LHCN-M2 (cell line): ENCODE measurements at regions not wholly inside any gene's neighbourhood (a gene's known extent, or its start where the extent isn't known, plus 50 kb on each side); places are given as distances from the start of the nearest gene placed in this dataset.
A peak's percentile ranks its signal among the peaks of the same experiment; 100 is the strongest.
"Not testable (repeated sequence)": the region's sequence is repeated elsewhere in the genome, so short reads cannot be mapped to it uniquely, and the experiment has no call there.

Experiments used
- DNase-seq: peaks from one replicate; pipeline ENCODE4 v3.0.0-alpha.2; 2012; ENCODE audit warnings: low read depth

GRCh38 chr14:84236290-84236689, 1293.7 kb upstream of the FLRT2 start:
- no peak for DNase-seq

- DNase-seq: no peak
These were observed 1292.1 kb upstream of the FLRT2 start for GRCh38 chr14:84237881-84238280.

- DNase-seq: no peak
These were observed 1282.3 kb upstream of the FLRT2 start for GRCh38 chr14:84247693-84248092.

- no peak for DNase-seq
These were observed 1279.1 kb upstream of the FLRT2 start for GRCh38 chr14:84250893-84251292.

GRCh38 chr14:84251411-84252115, 1278.4 kb upstream of the FLRT2 start:
- no peak for DNase-seq

GRCh38 chr14:84252706-84253105, 1277.2 kb upstream of the FLRT2 start:
- DNase-seq: no peak

- no peak for DNase-seq
These were observed 1276.6 kb upstream of the FLRT2 start for GRCh38 chr14:84253326-84253725.

GRCh38 chr14:84254290-84254689, 1275.7 kb upstream of the FLRT2 start:
- DNase-seq: peak; percentile 30

GRCh38 chr14:84262932-84263331, 1267.0 kb upstream of the FLRT2 start:
- no peak for DNase-seq

- no peak for DNase-seq
These were observed 1257.6 kb upstream of the FLRT2 start for GRCh38 chr14:84272290-84272721.

- peak; percentile 38 for DNase-seq
These were observed 1256.8 kb upstream of the FLRT2 start for GRCh38 chr14:84273181-84273580.

GRCh38 chr14:84282618-84283017, 1247.3 kb upstream of the FLRT2 start:
- DNase-seq: no peak

GRCh38 chr14:84288781-84289180, 1241.2 kb upstream of the FLRT2 start:
- no peak for DNase-seq

GRCh38 chr14:84298663-84299195, 1231.2 kb upstream of the FLRT2 start:
- no peak for DNase-seq

GRCh38 chr14:84303140-84303539, 1226.8 kb upstream of the FLRT2 start:
- DNase-seq: no peak

GRCh38 chr14:84312551-84312950, 1217.4 kb upstream of the FLRT2 start:
- DNase-seq: no peak

- DNase-seq: no peak
These were observed 1206.5 kb upstream of the FLRT2 start for GRCh38 chr14:84323450-84323849.

GRCh38 chr14:84323978-84324377, 1206.0 kb upstream of the FLRT2 start:
- DNase-seq: no peak

- DNase-seq: no peak
These were observed 1193.5 kb upstream of the FLRT2 start for GRCh38 chr14:84336433-84336832.

- peak; percentile 12 for DNase-seq
These were observed 1189.0 kb upstream of the FLRT2 start for GRCh38 chr14:84340938-84341337.

- not testable (repeated sequence) for DNase-seq
These were observed 1188.1 kb upstream of the FLRT2 start for GRCh38 chr14:84341867-84342266.

- DNase-seq: peak; percentile 58
These were observed 1186.3 kb upstream of the FLRT2 start for GRCh38 chr14:84343656-84344055.

GRCh38 chr14:84351646-84352045, 1178.3 kb upstream of the FLRT2 start:
- no peak for DNase-seq

GRCh38 chr14:84361476-84361875, 1168.5 kb upstream of the FLRT2 start:
- DNase-seq: no peak
